Posterior vena cava (tissue), 2 donors: ENCODE measurements at regions not wholly inside any gene's neighbourhood (a gene's known extent, or its start where the extent isn't known, plus 50 kb on each side); places are given as distances from the start of the nearest gene placed in this dataset.

Experiments
- DNase-seq: peaks from one replicate; pipeline ENCODE4 v3.0.0-alpha.2; 2020; ENCODE audit warnings: low spot score
- intact Hi-C, 2 donors: fragments of 100-400 bp; cut with DNase I; formaldehyde crosslinking; loops; one replicate each; pipeline versions ENCODE4 v1.14.1 to v1.14.2; 2022 to 2023
- donor health status: DM: yes; HTN: yes; CAD: no.
- donor health status: DM: yes; HTN: yes; CAD: no.

DNA sequence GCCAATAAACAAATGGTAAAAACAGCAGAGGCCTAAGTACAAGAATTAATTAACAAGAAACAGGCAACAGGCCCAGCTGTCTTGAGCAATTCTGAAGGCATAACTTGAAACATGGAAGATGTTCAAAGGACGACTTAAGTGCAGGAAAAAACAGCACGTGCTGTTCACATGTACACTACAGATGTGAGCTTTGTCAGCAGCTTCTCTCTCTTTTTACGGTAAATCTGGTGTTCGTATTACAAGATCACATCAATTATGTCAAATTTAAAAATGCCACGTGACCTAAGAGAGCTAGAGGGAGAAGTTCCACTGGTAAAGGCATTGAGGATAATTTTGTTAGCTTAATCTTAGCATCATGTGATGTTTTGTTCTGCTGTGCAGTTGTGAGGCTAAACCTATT is 281.1 kb downstream of the PSAT1 start:
- no peak for DNase-seq
- intact Hi-C loops, result no loop called here

DNA sequence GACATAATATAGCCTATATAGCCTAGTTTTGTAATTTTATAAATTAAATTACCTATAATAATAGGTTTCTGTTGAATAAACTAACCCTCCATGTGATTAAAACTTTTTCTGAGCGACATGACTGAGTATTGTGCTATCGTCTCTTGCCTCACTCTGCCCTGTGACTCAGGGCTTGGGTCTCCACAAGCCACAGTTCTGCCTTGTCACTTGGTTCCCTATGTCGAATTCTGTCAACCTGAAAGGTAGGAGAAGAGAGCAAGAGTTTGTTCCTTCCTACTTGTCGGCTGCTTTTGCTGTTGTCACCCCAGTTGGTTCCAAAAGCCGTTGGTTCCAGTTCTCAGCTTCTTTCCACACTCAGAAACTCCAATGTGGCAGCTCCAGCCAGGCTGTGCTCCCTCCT is 285.9 kb downstream of the PSAT1 start:
- intact Hi-C loops, result loop anchor here in 1 of 2 donors (5.0 kb wide), 1 partner anchor 324 kb away; no protein-coding TSS in a partner anchor
- DNase-seq, result no peak

DNA sequence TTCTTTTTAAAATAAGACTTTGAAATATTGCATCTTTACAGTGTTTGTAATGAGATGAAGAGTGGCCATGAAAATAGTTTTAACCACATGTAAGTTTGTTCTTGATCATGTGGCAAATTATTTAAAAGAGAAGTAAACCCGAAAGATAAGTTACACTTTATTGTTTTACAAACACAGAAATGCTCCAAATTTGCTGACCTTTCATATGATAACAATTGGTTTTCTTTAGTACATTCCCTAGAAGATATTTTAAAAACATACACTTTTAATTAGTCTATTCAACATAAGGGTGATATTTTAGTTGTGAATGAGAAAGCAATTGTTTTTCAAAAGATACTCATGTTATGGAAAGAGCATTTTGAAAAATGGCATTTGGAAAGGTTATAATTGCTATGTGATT is 287.7 kb downstream of the PSAT1 start:
- intact Hi-C loops, result loop anchor here in 1 of 2 donors (5.0 kb wide), 1 partner anchor 323 kb away; no protein-coding TSS in a partner anchor
- no peak for DNase-seq

DNA sequence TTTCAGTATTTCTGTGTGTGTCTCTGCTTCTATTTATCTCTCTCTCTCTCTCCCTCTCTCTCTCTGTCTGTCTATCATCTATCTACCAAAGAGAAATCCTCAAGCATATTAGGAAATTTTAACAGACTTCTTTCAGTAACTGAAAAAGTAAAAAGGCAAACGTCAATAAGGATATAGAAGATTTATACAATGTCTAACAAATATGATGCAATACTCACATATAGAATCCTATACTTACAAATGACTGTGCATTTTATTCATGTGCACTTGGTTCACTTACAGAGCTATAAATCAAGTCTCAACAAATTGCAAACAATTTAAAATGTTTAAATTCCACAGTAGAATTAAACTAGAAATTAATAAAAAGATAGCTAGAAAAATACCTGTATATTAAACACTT is 289.0 kb downstream of the PSAT1 start:
- intact Hi-C loops, result no loop called here
- DNase-seq, result no peak

DNA sequence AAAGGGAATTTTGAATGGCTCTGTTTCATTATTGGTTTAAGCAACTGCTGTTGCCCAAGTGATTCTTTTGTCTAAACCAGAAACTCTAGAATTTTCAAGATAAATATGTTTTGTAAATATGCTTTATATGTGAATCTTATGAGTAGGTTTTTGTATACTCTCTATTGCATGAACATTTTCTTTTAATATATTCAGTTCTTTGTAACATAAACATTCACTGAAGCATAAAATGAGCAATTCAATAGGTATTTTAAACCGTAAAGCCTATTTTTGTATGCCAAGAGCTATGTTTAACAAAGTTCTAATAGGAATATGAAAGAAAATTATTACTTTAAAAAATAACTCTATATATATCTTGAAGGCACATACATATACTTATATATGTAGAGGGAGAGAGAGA is 293.1 kb downstream of the PSAT1 start:
- intact Hi-C loops, result loop anchor here in 1 of 2 donors (2.0 kb wide), 1 partner anchor 59 kb away; no protein-coding TSS in a partner anchor
- no peak for DNase-seq

DNA sequence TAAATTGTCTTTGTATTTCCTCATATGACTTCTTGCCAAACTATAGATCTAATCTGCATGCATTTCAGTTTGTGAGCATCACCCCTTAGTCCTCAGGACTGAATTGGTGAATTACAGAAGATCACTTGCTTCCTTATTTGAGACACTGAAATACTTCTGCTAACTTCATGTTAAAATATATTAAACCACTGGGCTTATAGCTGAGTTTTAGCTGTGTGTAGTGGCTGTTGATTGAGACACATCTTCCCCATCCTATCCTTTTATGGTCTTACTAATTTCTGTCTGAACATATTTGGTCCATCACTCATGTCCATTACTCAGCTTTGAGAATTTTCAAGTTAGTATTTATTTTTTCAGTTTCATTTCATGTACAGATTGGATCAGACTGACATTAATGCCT is 295.9 kb downstream of the PSAT1 start:
- intact Hi-C loops, result no loop called here
- no peak for DNase-seq

DNA sequence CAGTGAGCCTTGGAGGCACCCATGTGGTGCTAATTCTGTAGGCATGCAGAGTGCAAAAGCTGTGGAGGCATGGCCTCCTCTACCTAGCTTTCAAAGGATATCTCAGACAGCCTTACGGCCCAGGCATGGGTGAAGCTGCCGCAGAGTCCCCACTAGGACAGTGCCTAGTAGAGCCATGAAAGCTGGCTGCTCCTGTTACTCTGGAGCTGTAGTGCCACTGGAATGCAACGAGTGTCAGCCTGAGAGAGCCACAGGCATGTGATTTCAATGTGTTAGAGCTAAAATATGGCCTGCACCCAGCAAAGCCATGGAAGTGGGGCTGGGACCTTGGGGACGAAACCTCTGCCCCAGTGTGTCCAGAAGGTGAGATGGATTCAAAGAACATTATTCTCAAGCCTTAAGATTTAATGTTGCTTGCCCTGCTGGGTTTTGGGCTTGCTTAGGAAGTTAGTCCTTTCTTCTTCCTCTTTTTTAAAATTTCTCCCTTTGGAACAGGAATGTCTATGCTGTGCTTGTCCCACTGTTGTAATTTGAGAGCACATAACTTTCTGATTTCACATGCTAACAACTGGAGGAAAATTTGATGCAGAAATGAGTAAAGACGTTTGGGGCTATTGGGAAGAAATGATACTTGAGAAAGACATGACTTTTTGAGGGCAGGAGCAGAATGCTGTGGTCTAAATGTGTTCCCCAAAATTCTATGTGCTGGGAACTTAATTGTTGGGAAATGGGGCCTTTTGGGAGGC is 298.4 kb downstream of the PSAT1 start:
- DNase-seq, result no peak
- intact Hi-C loops, result no loop called here

DNA sequence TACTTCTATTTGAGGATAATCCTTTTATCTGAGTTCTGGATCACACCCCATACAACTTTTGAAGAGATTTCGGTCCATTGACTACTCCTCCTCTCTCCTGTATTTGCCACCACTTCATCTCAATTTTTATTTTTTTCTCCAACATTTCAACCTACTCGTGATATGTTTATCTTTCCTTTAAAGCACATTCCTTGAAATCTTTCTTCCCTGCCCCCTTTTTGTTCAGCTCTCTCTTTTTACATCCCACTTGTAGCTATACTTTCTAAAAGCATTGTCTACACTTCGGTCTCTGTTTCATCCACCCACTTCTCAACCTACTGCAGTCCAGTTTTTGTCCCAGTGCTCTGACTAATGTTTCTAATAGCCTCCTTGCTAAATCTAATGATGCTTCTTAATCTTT is 299.4 kb downstream of the PSAT1 start:
- intact Hi-C loops, result no loop called here
- no peak for DNase-seq

DNA sequence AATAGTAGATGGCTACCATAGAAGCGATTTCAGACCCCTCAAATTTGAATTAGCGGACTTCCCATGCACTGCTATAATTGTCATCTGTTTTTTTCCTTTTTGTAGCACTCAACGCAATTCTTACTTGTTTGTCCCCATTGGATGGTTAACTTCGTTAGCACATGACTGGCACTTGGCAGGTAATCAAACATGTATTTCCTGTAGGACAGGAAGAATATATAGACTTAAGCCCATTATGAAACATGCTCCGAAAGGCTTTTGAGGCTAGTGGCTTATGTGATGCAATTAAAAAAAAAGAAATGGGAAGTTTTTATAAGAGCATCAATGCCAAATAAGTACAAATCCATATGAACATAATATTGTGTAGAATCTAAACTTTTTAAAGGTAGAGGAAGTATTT is 301.2 kb downstream of the PSAT1 start:
- intact Hi-C loops, result no loop called here
- no peak for DNase-seq

DNA sequence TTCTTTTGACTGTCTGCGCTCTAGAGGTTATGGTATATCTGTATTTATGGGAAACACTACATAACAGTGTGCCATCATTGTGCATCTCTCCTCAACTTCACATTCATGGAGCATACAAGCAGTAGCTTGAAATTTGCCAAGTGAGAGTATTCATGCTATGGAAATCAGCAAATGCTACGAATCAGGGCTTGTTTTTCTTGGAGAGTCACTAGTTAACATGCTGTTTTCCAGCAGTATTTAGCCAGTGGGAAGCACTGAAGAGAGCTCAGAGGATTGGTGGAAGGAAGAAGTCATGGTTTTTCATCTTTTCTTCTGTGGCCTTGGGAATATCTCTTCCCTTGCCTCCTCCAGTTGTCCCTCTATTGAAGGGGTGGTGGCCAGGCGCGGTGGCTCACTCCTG is 303.0 kb downstream of the PSAT1 start:
- intact Hi-C loops, result no loop called here
- no peak for DNase-seq

DNA sequence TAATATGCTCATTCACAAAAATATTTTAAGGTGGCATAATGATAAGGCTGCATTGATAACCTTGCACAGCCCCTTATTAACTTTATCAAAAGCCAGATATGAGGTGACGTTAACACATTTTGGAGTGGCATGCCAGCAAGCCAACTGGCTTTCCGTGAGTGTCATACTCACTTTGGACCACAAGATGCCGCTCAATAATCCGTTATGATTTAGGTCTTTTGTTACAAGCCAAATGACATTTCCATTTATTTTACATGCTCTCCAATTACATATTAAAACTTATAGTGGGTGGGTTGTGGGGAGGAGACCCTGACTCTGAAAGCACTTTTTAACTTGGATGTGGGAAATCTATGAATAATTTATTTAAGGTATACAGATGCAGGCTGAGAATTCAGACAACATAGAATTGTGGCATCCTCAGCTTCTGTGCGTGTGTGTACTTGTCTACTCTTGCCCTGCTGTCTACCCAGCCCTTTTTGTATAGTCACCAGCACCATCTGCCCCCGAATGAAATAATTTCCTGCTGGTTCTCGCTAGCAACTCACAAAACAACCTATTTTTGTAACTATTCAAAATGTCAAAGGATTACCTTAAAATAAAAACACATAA is 305.1 kb downstream of the PSAT1 start:
- intact Hi-C loops, result no loop called here
- DNase-seq, result no peak

DNA sequence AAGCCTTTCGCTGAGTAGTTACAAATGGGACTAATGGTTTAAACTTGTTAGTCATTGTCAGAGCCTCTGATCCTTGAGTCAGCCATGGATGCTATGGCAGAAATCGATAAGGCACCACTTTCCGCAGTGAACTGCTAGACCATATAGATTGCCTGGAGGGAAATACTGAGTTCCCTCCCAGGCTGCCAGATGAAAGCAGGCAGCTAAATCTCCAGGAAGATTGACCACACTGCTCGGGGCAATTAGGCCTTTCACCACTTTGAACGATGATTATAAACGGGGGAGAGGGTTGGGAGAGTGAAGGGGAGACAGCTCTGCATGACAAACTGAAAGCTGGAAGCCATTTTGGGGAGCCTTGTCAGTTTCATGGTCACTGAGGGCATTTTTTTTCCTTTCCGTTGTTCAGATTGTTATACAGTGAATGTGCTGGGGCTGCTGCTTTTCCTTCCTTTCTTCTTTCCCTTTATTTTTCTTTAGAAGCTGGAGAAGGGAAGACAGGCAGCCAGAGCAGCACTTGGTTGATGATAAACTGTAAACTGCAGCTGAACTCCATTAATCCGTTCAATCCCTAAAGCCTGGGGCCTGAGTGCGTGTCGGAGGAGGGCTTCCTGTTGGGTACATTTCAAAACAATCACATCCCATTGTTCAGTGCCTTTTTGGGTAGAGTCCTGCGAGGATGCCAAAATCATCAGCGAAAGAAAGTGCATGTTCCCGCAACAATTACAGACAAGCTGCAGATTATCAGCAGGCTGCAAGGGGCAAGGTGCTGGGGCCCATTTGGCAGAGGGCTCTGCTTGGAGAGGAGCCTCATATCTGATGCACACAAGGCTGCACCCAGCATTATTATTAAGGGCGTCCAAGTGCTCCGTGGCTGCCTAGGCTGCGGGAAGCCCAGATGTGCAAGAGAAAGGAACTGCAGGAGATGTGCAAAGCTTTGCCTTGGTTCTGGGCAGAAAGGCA is 308.4 kb downstream of the PSAT1 start:
- DNase-seq, result no peak
- intact Hi-C loops, result no loop called here

DNA sequence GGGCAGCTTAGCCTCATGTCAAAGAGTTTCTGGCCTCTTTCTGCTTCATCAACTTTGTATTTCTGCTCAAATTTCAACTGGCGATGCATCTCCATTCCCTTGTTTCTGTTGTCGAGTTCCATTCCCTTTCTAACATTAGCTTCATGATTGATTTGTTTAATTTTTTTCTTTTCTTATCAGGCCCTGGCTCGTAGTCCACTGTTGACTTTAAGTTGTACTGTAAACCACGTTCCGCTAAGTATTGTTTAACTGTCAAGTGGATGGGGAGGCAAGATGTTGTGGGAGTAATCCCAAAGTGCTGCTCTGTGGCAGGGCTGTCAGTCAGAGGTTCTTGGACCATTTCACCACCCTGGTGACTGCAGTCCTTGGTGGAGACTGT is 309.1 kb downstream of the PSAT1 start:
- no peak for DNase-seq

DNA sequence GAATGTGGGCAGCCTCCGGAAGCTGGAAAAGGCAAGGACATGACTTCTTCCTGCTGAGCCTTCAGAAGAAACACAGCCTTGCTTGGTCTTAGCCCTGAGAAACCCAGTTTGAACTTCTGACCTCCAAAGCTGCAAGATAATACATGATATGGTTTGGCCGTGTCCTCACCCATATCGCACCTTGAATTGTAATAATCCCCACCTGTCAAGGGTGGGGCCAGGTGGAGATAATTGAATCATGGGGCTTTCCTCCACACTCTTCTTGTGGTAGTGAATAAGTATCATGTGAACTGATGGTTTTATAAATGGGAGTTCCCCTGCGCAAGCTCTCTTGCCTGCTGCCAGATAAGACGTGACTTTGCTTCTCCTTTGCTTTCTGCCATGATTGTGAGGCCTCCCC is 310.9 kb downstream of the PSAT1 start:
- no peak for DNase-seq
- intact Hi-C loops, result no loop called here

More for the DNA sequence above, 309.1 kb downstream of the PSAT1 start:
- intact Hi-C loops, result no loop called here

DNA sequence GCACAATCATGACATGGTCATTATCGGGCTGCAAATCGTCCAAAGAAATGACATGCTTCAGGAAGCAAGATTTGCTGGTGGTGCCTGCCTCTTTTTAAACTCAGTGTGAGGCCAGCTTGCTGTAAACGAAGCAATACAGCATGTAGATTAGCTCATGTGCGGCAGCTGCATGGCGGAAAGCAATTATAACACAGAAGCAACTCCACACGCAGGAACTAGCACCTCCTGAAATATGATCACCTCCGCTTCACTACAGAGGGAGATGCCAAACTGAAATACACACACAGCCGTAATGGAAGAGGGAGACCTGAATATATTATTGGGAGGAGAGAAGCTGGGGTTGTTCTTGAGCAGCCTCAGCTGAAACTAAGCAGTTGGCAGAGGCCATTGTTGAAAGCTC is 312.5 kb downstream of the PSAT1 start:
- intact Hi-C loops, result no loop called here
- no peak for DNase-seq

DNA sequence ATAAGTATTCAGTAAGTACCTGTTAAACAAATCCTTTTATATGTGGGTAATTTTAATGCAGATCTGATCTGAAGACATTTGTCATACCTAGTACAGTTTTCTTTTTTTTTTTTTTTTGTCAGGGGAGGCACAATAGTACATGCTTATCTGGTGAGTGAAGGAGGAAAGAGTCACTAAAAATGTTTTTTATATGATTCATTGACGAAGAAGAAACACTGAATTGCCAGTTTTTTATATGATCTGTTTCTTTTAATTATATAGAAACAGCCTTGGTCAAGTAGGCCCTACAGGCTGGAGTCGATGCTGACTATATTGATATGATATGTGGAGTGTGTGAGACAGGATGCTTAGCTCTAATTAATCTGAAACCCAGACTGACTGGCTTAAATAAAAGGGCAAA is 315.2 kb downstream of the PSAT1 start:
- intact Hi-C loops, result no loop called here

DNA sequence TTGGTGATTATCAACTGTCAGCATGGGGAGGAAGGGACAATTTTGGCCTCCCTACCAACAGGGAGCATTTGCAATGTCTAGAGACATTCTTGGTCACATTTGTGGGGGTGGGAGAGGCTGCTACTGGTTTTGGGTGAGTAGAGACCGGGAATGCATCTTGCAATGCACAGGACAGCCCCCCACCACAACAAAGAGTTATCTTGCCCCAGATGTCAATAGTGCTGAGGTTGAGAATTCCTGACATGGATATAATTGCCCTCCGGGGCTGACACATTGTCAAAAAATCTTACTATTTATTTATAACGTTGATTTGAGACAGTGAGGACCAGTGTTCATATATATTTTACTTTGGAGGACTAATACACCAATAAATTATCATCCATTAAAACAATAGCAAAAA is 316.1 kb downstream of the PSAT1 start:
- intact Hi-C loops, result no loop called here
- no peak for DNase-seq

More for the DNA sequence above, 315.2 kb downstream of the PSAT1 start:
- no peak for DNase-seq

DNA sequence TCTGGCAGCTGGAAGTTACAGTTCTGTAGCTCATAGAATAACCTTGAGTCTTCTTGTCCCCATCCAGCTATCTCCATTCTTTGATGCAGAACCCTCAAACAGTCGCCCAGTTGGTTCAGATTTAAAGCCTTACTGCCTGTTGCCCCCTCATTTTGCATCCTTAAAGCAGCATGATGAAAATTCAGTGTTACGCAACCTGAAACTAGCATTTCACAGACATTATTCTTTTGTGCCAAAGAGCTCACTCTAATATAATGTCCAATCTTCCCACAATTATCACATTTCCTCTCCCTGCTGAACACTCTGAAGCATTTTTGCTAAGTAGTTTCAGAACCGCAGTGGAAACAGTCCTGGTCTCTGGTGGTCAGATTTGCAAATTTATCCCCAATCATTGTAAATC is 318.0 kb downstream of the PSAT1 start:
- DNase-seq, result no peak
- intact Hi-C loops, result no loop called here

DNA sequence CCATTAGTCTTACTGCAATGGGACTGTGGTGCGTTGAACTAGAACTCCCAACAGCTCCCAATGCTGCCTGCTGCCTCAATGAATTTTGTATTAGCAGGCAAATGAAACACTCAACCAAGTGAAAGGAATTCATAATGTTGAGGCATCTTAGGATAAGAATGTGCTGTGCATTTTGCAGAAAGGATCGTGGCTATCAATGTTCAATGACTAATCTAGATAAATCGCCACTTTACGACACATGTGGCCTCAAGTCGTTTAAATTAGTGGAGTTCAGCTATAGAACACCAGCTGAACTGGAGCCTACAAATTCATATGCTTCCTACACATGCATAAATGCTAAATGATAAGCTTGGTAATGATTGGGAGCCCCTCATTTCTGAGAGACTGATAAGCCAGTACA is 318.4 kb downstream of the PSAT1 start:
- intact Hi-C loops, result no loop called here
- DNase-seq, result no peak

DNA sequence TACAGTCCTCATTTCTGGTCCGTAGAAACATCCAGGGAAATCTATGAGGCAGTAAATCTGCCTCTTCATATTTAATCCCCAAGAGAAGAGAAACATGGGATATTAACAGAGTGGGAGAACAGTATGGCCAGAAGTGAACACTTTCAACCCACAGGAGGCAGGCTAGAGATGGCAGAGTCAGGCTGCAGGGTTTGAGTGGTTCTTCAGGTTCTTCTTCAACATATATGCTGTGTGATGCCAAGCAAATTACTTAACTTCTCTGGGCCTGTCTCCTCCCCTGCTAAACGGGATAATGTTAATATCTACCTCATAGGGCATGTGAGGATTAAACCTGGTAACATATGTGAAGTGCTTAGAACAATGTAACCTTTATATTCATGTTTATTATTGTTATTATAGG is 321.8 kb downstream of the PSAT1 start:
- intact Hi-C loops, result no loop called here

More for the DNA sequence above, 321.8 kb downstream of the PSAT1 start:
- DNase-seq, result no peak
